HG03280 (cell line): ENCODE measurements at regions not wholly inside any gene's neighbourhood (a gene's known extent, or its start where the extent isn't known, plus 50 kb on each side); places are given as distances from the start of the nearest gene placed in this dataset.

Source experiments
- ATAC-seq: cut with Tn5 transposase; IDR thresholded peaks from one replicate; pipeline ENCODE4 v1.9.1; 2021; ENCODE audit warnings: mild to moderate bottlenecking, moderate library complexity; ENCODE audit not compliant: unreplicated experiment

DNA sequence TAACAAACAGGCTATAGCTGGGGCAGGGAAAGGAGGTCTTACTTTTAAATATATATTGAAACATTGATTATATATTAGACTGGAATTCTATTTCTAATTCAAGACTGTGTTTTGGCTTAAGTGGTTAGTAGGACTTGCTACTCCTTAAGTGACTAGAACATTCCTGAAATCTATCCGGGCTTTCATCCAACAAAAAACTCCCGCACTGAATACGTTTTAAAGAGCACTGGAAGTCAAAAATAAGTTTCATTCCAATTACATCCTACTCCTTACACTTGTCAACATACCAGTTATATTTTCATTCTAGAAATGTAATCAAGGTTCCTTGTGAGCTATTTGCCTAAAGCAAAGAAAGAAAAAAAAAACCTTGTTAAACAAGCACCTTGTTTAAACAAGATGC, 204.6 kb downstream of the SP3 start:
- no peak for ATAC-seq

DNA sequence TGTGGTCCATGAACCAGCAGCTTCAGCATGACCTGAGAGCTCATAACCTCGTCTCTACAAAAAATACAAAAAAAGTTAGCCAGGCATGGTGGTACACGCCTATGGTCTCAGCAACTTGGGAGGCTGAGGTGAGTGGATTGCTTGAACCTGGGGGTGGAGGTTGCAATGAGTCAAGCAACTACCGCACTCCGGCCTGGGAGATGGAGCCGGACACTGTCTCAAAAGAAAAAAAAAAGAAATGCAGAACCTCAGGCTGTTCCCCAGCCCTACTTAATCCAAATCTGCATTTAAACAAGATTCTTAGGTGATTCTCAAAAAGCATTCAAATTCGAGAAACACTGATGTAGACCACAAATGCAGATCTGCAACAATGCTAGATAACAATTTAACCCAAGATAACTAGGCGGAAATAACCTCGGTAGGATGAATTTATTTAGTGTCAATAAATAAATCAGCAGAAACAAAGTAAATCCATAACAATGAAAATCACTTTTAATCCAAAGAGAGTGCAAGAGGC, 203.5 kb downstream of the SP3 start:
- ATAC-seq: no peak

DNA sequence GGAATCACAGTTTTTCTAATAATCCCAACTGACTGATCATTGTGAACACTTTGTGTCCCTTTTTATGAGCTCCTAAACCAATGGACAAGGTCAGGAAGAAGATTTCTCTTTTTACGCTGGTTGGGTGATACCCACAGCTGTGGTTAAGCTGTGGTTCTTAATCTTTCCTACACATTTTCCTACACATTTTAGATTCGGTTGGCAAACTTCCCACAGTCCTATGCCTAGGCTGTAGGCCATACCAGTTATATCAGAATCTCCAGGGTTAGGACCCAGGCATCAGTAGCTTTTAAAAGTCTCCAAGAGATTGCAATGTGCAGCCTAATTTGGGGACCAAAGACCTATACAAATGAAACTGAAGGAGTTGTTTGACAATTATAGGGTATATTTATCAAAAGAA, 203.0 kb downstream of the SP3 start:
- no peak for ATAC-seq

DNA sequence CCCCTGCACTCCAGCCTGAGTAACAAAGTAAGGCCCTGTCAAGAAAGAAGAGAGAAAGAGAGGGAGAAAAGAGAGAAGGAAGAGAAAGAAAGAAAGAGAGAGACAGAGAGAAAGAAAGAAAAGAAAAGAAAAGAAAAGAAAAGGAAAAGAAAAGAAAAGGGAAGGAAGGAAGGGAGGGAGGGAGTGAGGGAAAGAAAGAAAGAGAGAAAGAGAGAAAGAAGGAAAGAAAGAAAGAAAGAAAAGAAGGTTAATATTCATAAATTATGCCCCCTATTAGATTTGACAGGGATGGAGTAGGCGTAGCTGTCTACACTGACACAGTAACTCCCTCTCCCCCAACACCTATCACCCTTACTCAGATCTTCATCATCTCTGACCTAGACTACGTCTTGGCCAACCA, 202.3 kb downstream of the SP3 start:
- no peak for ATAC-seq

DNA sequence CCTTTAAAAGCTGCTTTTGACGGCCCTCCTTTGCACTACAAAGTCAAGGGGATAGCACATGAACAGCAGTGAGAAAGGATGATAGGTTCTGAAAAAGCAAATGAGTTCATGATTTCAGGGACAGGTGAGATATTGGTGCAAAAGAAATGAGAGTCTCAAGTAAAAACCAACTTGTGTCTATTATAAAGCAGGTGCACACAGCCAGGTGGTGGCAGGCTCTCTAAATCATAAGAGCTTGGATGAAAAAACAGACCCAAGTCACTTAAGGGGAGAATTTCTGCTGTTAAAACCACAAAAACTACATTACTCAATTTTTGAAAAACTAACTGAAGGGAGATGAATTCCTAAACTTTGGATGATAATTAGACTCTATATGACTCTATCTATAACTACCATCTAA, 201.5 kb downstream of the SP3 start:
- ATAC-seq: no peak

DNA sequence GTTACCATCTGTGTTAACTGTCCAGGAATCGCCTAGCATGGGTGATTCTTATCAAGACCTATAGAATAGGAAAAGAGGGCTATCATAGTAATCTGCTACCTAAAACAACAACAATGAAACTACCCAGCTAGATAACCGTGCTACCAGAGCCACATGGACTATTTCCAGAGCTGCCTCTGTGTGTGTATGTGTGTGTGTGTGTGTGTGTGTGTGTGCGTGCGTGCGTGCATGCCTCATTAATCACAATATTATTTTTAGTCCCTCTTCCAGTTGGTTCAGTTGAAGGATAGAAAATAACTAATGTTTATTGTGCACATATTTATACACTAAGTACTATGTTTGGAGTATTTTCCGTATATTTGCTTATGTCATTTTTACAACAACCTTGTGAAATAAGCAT, 201.1 kb downstream of the SP3 start:
- no peak for ATAC-seq

DNA sequence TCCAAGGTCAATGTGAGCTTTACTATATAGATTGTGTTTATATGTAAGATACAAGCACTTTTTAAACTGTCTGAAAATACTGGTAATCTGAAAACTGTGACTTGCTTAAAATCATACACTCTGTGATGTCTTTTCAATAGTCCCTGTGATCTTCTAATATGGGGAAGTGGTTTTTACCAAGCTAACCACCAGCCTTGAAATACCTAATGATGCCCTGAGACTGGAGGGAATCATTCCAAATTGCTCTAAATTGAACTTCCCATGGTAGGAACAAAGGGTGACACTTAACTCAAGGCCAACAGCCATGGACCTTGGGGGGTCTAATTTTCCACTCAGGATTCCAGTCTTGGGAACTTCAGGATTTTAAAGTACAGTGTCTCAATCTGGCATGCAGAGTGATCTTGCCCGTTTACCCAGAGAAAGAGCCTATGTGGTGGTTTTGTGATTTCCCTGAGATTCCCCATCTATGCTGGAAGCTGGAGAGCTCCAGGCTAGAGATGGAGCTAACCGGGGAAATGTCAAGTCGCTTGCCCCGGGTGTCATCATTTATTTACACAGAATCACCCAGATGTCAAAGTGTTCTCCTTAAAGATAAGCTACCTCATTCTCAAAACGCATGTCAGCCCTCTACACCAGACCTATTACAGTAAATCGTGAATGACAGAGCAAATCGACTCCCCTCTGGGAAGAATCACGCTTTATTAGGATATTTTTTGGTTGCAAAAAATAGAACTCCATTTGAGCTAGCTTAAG, 198.5 kb downstream of the SP3 start:
- no peak for ATAC-seq

DNA sequence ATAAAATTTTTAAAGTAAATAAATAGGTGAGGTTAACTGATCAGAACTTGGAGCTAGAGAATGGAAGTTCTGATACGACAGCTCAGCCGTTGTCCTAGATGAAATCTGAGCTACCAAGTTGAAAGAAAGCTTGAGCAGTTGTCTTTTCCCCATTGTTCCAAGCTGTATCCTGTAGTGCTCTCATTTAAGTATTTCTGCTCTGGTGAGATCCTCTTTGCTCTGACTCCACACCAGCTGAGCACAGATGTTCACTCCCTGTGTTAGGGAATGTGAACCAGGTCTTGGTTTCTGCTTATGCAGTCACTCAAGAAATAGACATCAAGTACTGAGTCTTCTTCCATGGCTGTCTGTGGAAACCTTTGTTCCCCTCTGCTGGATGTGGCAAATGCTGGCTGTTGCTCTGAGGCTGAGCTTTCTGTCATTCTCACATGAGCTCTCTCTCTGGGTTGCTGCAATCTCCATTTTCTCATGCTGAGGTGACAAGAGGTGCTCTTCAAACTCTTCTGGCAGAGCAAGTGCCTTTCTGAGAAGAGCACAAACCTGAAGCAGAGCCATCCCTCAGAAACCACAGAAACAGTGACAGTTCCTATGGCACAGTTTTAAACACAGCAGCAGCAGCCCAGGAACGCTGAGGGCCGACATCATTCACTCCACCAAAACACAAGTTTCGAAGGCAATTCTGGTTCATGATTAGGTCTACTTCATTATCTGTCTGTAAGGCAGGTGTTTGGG, 194.1 kb downstream of the SP3 start:
- ATAC-seq: no peak

DNA sequence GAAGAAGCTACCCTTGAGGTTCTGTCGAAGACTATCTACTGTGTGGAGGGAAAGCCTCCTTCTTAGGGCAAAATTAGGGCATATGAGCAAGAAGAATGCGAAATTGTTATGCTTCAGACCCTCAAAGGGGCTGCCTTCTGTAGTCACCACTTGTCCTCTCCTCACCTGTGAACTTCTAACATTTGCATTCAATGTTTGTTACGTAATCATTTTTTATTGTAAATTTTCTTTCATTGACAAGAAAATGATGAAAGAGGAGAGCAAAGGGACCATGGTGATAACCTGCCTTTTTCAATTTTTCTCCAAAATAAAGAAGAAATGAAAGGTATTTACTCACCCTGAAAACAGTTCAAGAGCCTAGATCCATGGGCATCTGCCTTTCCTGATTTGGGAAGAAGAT, 193.0 kb downstream of the SP3 start:
- ATAC-seq: no peak

DNA sequence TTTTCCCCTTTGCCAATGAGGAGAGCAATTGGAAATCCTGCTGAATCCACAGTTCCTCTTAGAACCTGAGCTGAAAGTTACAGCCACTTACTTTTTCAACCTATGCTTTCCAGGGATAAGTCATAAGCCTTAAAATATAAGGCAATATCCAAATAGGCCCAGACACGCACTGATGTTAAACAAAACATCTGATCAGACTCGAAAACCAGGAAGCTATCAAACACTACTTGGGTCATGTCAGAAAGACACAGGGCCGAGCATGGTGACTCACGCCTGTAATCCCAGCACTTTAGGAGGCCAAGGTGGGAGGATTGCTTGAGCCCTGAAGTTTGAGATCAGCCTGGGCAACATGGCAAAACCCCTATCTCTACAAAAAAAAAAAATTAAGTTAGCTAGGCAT, 192.1 kb downstream of the SP3 start:
- no peak for ATAC-seq

DNA sequence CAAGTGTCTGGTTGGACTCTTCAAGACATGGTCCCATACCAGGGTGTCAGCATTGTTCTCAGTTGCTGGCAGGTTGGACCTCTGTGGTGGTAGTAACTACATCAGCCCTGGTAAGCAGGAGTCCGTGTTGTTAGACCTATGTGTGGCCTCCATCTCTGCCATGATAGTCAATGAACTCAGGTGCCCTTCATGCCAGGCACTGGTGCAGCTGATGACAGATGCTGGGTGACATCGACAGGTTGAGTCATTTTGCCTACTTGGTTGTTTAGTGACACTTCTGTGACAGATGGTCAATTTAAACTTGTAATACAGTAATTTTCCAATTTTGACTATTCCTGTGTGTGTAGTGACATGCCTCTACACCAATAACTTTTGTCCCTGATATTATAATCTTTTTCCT, 189.7 kb downstream of the SP3 start:
- ATAC-seq: no peak

DNA sequence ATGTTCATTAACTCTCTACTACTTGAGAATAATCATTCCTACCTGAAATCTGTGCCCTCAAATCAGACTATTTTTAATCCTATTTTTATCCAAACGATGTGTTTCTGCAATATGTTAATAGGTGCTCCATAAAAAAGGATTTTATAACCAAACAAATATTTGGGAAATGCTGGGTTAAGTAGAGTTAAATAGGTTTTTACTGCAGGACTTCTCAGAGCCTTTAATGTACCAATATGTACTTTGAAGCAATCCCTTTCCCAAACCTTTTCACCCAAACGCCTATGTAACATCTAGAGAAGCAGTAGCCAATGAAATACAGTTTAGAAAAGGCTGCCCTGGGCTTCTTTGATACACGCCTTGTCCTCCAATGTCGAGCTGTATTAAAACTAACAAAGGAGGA, 182.5 kb downstream of the SP3 start:
- no peak for ATAC-seq

DNA sequence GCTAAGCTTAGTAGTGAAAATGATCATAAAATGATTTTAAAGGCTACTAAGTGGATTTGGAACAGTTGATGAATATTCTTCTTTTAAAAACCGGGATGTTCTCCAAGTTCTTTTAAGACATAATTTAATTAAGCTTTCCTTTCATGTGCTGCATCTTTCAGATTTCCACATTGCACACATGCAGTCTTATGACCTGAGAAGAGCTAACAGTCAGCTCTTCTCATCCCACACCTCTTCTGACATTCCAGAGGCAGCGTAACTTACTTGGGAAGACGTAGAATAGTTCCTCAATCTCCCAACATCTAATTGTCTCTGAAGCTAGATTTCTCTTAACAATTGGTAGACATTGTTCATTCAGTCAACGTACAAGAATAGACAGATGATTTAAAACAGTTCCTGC, 181.8 kb downstream of the SP3 start:
- no peak for ATAC-seq

DNA sequence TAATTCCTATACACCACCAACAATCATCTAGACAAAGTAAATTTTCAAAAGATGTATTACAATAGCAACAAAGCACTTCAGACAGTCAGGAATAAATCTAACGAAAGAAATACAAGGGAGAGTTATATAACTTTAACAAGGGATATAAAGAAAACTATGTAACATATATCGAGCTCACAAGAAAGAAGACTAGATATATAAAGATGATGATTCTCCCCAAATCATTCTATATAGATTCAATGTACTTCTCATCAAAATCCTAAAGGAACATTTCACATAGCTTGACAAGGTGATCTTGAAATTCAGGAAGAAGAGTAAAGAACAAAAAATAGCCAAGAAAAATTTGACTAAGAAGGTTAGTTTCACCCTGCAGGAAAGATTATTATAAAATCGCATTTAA, 179.4 kb downstream of the SP3 start:
- ATAC-seq: no peak

DNA sequence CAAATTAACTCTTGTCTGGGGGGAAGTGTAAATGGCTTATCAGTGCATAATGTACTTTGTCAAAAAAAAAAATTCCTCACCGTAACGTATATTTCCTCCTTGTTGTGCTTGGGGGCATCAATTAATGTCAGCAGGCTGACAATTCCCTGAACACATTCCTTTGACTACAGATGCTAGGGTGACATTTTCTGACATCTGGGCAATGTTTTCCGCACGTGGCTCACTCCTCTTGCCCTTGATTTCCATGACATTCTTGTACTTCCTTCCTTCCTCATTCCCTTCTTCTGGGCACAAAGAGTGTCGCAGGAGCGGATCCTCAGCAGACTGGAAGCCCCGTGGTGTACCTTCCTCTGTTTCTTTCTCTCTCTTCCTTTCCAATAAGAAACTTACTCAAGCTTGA, 173.7 kb downstream of the SP3 start:
- no peak for ATAC-seq

DNA sequence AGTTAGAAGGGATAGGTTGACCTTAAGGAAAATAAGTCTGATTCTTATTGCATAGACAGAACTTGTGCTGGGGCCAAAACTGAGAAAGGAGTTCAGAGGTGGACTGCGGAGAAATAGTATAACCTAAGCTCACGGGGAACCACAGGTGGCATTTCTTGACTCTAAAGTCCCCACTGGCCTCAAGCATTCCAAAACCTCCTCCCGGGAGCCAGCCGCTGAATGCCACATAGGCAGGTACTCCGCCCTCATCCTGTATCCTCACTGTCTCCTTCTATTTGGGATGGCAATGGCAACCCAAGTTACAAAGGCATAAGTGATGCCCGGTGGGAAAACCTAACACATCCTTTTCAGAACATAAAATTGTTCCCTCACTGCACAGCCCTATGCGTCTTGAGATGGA, 173.0 kb downstream of the SP3 start:
- ATAC-seq: no peak

DNA sequence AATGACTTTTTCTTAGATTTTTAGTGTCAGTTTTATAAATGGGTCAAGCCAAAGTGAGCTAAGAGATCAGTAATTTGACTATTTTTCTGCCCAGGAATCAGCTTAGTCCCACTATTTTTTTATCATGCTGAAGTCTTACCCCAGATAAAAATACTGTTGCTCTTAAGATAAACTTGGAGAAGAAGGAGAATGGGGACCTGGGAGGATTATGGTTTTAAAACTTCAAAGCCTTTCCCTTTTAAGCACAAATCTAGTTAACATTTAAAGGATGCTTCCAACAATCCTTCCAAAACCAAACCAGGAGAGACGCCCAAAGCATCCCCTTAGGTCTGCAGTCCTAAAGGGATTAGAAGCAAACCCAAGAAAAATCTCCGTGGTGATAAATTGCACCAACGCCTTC, 172.4 kb downstream of the SP3 start:
- ATAC-seq: no peak

DNA sequence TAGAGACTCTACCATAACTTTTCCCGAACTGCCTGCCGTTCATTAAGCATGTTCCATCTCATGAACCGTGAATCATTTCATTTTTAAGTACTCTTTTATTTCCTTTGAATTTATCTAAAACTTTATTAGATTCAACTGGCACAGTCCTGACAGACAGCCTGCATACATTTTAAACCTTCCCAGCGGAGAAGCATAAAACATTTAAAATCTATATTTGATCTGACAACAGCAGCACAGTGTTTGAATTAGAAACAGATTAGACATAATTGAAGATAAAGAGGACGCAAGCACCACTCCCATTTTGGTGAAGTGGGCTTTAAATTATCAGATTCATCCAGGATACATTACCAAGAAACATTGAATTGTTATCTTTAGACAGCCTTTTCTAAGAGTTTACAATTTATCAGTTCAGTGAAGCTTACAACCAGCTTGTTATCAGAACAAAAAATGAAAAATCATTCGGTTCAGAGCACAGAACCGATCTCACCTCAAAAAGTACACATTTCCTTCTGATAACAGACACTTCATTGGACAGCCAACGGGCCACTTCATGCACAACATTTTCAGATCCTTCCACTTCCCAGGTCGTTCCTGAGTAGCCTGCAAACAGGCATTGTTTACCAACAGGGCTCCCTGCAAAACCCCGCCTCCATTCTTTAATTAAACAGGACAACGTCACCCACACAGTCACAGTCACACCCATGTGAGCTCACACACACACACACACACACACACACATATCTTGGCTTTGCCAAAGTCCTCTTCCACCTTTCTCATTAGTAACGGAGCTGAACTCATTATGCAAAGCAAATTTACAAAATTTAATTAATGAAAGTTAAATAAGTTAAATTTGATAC, 171.2 kb downstream of the SP3 start:
- no peak for ATAC-seq

DNA sequence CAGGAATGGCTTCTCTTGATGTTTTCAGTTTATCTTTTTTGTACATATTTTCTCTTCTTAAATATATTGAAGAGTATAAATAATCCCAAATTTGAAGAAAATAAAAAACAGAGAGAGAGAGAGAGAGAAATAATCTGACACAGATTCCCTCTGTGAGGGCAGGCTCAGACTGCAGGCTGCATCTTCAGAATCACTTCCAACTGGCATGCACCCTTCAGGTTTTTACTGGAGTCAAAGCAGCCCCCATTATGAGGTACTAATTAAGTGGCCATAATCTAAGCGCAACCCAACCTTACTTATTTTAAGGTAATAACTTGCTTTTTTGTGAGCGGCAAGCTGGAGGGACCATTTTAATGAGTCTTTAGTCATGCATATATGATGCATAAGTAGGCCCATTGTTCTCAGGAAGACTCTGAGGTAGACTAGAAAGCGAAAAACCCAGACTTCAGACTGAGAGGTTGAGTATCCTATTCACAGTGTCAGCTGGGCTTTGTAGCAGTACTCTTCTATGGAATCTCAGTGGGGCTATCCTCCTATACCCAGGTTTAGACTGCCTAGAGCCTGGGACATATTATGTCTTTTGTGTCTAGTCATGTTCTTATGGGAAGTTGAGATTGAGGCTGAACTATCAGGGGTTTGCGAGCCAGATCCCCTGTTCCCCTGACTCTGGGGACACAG, 167.4 kb downstream of the SP3 start:
- no peak for ATAC-seq

DNA sequence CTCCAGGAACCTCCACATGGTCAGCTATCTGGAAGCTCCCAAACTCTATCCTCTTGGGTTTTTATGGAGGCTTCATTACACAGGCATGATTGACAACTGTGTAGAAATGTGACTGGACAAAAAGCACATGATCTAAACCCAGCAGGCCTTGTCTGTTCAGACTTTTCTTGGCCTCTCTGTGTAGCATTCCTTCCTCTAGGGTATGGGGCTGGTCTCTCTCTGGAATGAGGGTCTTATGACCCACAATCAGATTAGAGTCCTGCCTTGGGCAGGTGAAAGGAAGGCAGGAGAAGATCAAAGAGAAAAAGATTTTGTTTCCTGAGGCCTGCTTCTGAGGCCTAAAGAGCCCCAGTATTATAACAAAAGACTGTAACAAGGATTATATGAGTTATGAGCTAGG, 162.7 kb downstream of the SP3 start:
- ATAC-seq: no peak

DNA sequence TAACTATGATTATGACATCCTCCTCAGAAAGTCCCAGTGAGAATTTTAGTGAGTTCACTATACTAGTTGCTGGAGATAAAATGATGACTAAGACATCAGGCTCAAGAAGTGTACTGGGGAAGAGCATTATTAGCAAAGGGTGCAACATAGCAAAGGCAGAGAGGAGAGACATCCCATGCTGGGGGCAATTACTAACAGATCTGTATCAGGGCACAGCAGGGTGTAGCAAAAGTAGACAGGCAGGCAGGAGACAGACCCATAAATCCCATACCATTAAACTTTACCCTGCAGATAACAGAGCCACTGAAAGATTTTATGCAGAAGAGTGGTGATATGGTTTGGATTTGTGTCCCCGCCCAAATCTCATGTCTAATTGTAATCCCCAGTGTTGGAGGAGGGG, 161.7 kb downstream of the SP3 start:
- ATAC-seq: no peak
